Endothelial cell of umbilical vein (primary cell): ENCODE measurements at regions not wholly inside any gene's neighbourhood (a gene's known extent, or its start where the extent isn't known, plus 50 kb on each side); places are given as distances from the start of the nearest gene placed in this dataset.

Source experiments
- BruUV-seq: library from RNA; stranded (reverse); fragments of 400-500 nt; replicated peaks from 2 replicates; lab custom pipeline; 2021; lab: Mats Ljungman, UMichigan
- CTCF ChIA-PET: fragments of 300-600, 350-600 bp; sonication (Branson Sonifier 250); formaldehyde crosslinking; loops from one replicate; lab custom pipeline; 2021; ENCODE audit warnings: antibody characterized with exemption, inconsistent platforms; lab: Charles Lee
- POLR2A ChIA-PET: fragments of 300-600, 350-600 bp; sonication (Branson Sonifier 250); formaldehyde crosslinking; loops from one replicate; lab custom pipeline; 2021; ENCODE audit warnings: antibody characterized with exemption, inconsistent platforms; lab: Charles Lee
- DNase-seq: peaks from one replicate; pipeline ENCODE4 v3.0.0-alpha.2; 2011; ENCODE audit warnings: low read depth, low spot score
- FAIRE-seq: peaks from 2 replicates; lab custom pipeline; 2011; peaks lifted over from hg19 to GRCh38; lab: Jason Lieb, UNC
- H2AFZ ChIP-seq: 2 replicates; pipeline ENCODE4 v1.6.0; 2012; ENCODE audit warnings: low read depth, low read length, control low read depth, inconsistent platforms
- H3K27ac ChIP-seq: 2 replicates; pipeline ENCODE4 v1.5.1; 2011; ENCODE audit warnings: low read depth, mild to moderate bottlenecking, control low read depth, low read length, moderate library complexity; ENCODE audit not compliant: insufficient read depth
- H3K27me3 ChIP-seq, 2 experiments: 2 replicates each; pipeline versions ENCODE4 v1.6.0 to v1.6.1; 2011; ENCODE audit warnings: low read length in 2 of 2, mixed read lengths in 1 of 2; ENCODE audit not compliant: control insufficient read depth in 2 of 2, insufficient read depth in 2 of 2
- H3K36me3 ChIP-seq, 2 experiments: 2 replicates in 1 of 2; 3 replicates in 1 of 2; pipeline ENCODE4 v1.5.1; 2011; ENCODE audit warnings: low read length in 2 of 2, mild to moderate bottlenecking in 1 of 2, moderate library complexity in 1 of 2; ENCODE audit not compliant: control insufficient read depth in 2 of 2, insufficient read depth in 2 of 2; ENCODE audit errors: extremely low read depth in 1 of 2
- H3K4me1 ChIP-seq: 3 replicates; pipeline ENCODE4 v1.5.1; 2011; ENCODE audit warnings: mild to moderate bottlenecking, low read length; ENCODE audit not compliant: control insufficient read depth, insufficient read depth; ENCODE audit errors: extremely low read depth
- H3K4me2 ChIP-seq: 2 replicates; pipeline ENCODE4 v1.6.1; 2011; ENCODE audit warnings: low read length, control low read depth, mixed read lengths; ENCODE audit not compliant: insufficient read depth
- H3K4me3 ChIP-seq, 3 experiments: fragments of 200-600 bp in 1 of 3; sonication (generic), shearing (Covaris generic) in 1 of 3; replicated peaks in 1 of 3; 2 replicates each; pipeline ENCODE4 v1.5.1; 2011 to 2016; ENCODE audit warnings: control low read depth in 3 of 3, low read length in 3 of 3, mild to moderate bottlenecking in 2 of 3, inconsistent platforms in 1 of 3, low read depth in 1 of 3, moderate library complexity in 1 of 3; ENCODE audit not compliant: insufficient read depth in 1 of 3
- H3K79me2 ChIP-seq: 2 replicates; pipeline ENCODE4 v1.6.0; 2012; ENCODE audit warnings: low read length, inconsistent platforms; ENCODE audit not compliant: control insufficient read depth, insufficient read depth
- H3K9ac ChIP-seq: replicated peaks from 2 replicates; pipeline ENCODE3; 2011; ENCODE audit warnings: low read length, control low read depth; ENCODE audit not compliant: insufficient read depth; ENCODE audit errors: extremely low read depth
- H3K9me1 ChIP-seq: replicated peaks from 3 replicates; pipeline ENCODE4 v1.6.0; 2011; ENCODE audit warnings: mild to moderate bottlenecking, low read length; ENCODE audit not compliant: control insufficient read depth, insufficient read depth; ENCODE audit errors: extremely low read depth
- H3K9me3 ChIP-seq: replicated peaks from 2 replicates; pipeline ENCODE4 v1.5.1; 2012; ENCODE audit warnings: low read length, inconsistent platforms; ENCODE audit not compliant: control insufficient read depth, insufficient read depth
- H4K20me1 ChIP-seq: replicated peaks from 2 replicates; pipeline ENCODE3; 2011; ENCODE audit warnings: mild to moderate bottlenecking, low read length; ENCODE audit not compliant: control insufficient read depth, insufficient read depth; ENCODE audit errors: extremely low read depth
- EZH2 ChIP-seq: IDR thresholded peaks from 2 replicates; pipeline ENCODE4 v1.6.1; 2012; ENCODE audit warnings: borderline replicate concordance, low read depth, mild to moderate bottlenecking, moderate library complexity, low read length, inconsistent platforms; ENCODE audit not compliant: severe bottlenecking
- FOS ChIP-seq: IDR thresholded peaks from 2 replicates; pipeline ENCODE4 v1.6.1; 2011; ENCODE audit warnings: mild to moderate bottlenecking, low read length, moderate library complexity, borderline replicate concordance; ENCODE audit not compliant: insufficient read depth
- GATA2 ChIP-seq: IDR thresholded peaks from 2 replicates; pipeline ENCODE4 v1.7.0; 2011; ENCODE audit warnings: low read depth, mild to moderate bottlenecking, moderate library complexity, mixed read lengths, low read length; ENCODE audit not compliant: insufficient read length, insufficient read depth
- JUN ChIP-seq: IDR thresholded peaks from 2 replicates; pipeline ENCODE4 v1.6.1; 2011; ENCODE audit warnings: borderline replicate concordance, low read depth; ENCODE audit not compliant: insufficient read length, insufficient read depth
- MYC ChIP-seq: IDR thresholded peaks from one replicate; pipeline ENCODE4 v1.6.1; 2011; ENCODE audit warnings: mild to moderate bottlenecking, low read depth, low read length
- POLR2A ChIP-seq: IDR thresholded peaks from 2 replicates; pipeline ENCODE4 v1.6.1; 2012; ENCODE audit warnings: low read depth, mild to moderate bottlenecking, control low read depth, low read length
- POLR2AphosphoS5 ChIP-seq: IDR thresholded peaks from 2 replicates; pipeline ENCODE4 v1.6.1; 2012; ENCODE audit warnings: low read depth, mild to moderate bottlenecking, control low read depth, low read length, moderate library complexity; ENCODE audit not compliant: insufficient read depth
- dilution Hi-C: fragments of 300-500 bp; cut with MboI; formaldehyde crosslinking; loops from one replicate; pipeline ENCODE4 v1.15.0; 2019; ENCODE audit warnings: low sequenced_read_pairs; ENCODE audit not compliant: extremely low pct_ligation_motif_present
- intact Hi-C: fragments of 100-400 bp; cut with micrococcal nuclease; formaldehyde crosslinking; loops from one replicate; pipeline ENCODE4 v1.10.0; 2022
- TF ChIP-seq, protein P1 (sequence below): IDR thresholded peaks from 2 replicates; pipeline ENCODE4 v1.6.1; 2011; ENCODE audit not compliant: insufficient read depth, insufficient read length
- TF ChIP-seq, protein P2 (sequence below), 2 donors: IDR thresholded peaks; 1 replicate in 1 of 2; 2 replicates in 1 of 2; pipeline ENCODE4 v1.5.1; 2011; ENCODE audit warnings: low read length in 2 of 2, mild to moderate bottlenecking in 2 of 2, moderate library complexity in 2 of 2, control low read depth in 1 of 2, inconsistent platforms in 1 of 2, low read depth in 1 of 2; ENCODE audit not compliant: insufficient read depth in 1 of 2; ENCODE audit errors: extremely low read depth in 1 of 2

DNA sequence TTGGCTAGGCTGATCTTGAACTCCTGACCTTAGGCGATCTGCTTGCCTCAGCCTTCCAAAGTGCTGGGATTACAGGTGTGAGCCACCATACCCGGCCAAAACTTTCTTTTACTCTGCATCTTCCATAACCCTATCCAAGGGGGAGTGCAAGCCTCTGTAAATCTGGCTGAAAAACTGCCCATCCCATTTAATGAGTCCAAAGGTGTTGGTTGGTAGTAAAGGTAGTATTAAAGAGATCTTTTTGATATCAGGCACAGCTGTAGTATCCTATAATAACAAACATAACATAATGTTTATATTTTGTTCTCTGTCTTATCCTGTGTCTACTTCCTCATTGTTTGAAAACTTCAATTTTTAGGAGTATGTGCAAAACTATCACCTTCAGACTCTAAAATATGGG is 559.8 kb upstream of the ATXN8OS start:
- POLR2A ChIA-PET = no interaction called here
- dilution Hi-C loops = no loop called here

DNA sequence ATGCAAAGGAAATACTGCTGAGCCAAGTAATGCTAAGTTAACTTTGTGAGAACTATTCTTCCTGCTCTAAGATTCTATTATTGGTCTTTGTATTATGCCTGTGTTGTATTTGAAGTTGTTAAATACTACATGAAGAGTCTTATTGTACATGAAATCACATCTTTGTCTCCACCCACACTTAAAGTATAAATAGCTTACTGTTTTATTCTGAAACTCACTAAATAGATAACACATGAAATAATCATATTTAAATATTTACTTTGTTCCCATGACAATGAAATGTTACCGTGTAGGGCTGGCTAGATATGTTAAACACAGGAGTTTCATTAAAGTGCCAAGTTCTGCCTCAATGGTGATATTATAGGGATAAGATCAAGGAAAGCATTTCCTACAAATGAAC is 562.1 kb upstream of the ATXN8OS start:
- Histone ChIP-seq H3K9ac (no peak overlapping the region), H4K20me1 (no peaks in the 10 kb centered on the region), H3K4me2 (no peak overlapping the region), H3K4me1 (no peaks in the 10 kb centered on the region), H3K4me3 (no peak overlapping the region), H3K9me1 (no peaks in the 10 kb centered on the region), H3K79me2 (no peaks in the 10 kb centered on the region), H2AFZ (no peak overlapping the region), H3K36me3 (no peaks in the 10 kb centered on the region), H3K9me3 (no peaks in the 10 kb centered on the region), H3K27ac (no peak overlapping the region), H3K27me3 (no peaks in the 10 kb centered on the region)
- FAIRE-seq = no peak
- no peak for DNase-seq
- TF ChIP-seq, protein P1, sequence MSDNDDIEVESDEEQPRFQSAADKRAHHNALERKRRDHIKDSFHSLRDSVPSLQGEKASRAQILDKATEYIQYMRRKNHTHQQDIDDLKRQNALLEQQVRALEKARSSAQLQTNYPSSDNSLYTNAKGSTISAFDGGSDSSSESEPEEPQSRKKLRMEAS = no peak
- TF ChIP-seq POLR2AphosphoS5 (no peak), MYC (no peak), GATA2 (no peak), FOS (no peak), JUN (no peak), EZH2 (no peak), POLR2A (no peak)
- TF ChIP-seq, protein P2, sequence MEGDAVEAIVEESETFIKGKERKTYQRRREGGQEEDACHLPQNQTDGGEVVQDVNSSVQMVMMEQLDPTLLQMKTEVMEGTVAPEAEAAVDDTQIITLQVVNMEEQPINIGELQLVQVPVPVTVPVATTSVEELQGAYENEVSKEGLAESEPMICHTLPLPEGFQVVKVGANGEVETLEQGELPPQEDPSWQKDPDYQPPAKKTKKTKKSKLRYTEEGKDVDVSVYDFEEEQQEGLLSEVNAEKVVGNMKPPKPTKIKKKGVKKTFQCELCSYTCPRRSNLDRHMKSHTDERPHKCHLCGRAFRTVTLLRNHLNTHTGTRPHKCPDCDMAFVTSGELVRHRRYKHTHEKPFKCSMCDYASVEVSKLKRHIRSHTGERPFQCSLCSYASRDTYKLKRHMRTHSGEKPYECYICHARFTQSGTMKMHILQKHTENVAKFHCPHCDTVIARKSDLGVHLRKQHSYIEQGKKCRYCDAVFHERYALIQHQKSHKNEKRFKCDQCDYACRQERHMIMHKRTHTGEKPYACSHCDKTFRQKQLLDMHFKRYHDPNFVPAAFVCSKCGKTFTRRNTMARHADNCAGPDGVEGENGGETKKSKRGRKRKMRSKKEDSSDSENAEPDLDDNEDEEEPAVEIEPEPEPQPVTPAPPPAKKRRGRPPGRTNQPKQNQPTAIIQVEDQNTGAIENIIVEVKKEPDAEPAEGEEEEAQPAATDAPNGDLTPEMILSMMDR (IDR thresholded peaks at IDR 0.05; ENCODE audit: extremely low read depth in 1 of 2, insufficient read depth in 1 of 2, low read depth in 1 of 2, low read length in 2 of 2) = no peak
- ChIA-PET POLR2A (no interaction called here), CTCF (no interaction called here)
- dilution Hi-C loops = no loop called here
- no TSS peak for BruUV-seq
- intact Hi-C loops = no loop called here

More for the DNA sequence above, 559.8 kb upstream of the ATXN8OS start:
- DNase-seq = no peak
- H3K9me1 ChIP-seq = no peaks in the 10 kb centered on the region
- no peaks in the 10 kb centered on the region for H4K20me1 ChIP-seq
- H2AFZ ChIP-seq = no peak overlapping the region
- FAIRE-seq = no peak
- no peak overlapping the region for H3K27ac ChIP-seq
- BruUV-seq = no TSS peak
- H3K9me3 ChIP-seq = no peaks in the 10 kb centered on the region
- H3K27me3 ChIP-seq = no peaks in the 10 kb centered on the region
- TF ChIP-seq JUN (no peak), MYC (no peak), POLR2A (no peak), POLR2AphosphoS5 (no peak)
- H3K4me1 ChIP-seq = no peaks in the 10 kb centered on the region
- no peaks in the 10 kb centered on the region for H3K36me3 ChIP-seq
- no peaks in the 10 kb centered on the region for H3K79me2 ChIP-seq
- no peak overlapping the region for H3K4me2 ChIP-seq
- H3K9ac ChIP-seq = no peak overlapping the region
- CTCF ChIA-PET = no interaction called here
- H3K4me3 ChIP-seq = no peak overlapping the region
- intact Hi-C loops = no loop called here
